Cardiac muscle cell (in vitro differentiated cells and primary cell): ENCODE measurements at regions not wholly inside any gene's neighbourhood (a gene's known extent, or its start where the extent isn't known, plus 50 kb on each side); places are given as distances from the start of the nearest gene placed in this dataset.
"Not testable (repeated sequence)": the region's sequence is repeated elsewhere in the genome, so short reads cannot be mapped to it uniquely, and the experiment has no call there.

Experiments used
- DNase-seq, 2 donors: peaks; one replicate each; pipeline versions ENCODE4 v3.0.0 to v3.0.0-alpha.2; 2010 to 2017; ENCODE audit warnings: low read depth in 1 of 2, low spot score in 1 of 2
- H3K27ac ChIP-seq: fragments of 200-600 bp; sonication (generic); 2 replicates; pipeline ENCODE4 v1.5.1; 2016
- H3K27me3 ChIP-seq: fragments of 200-600 bp; sonication (generic); 2 replicates; pipeline ENCODE4 v1.6.0; 2016; ENCODE audit warnings: control low read depth
- H3K36me3 ChIP-seq: fragments of 200-600 bp; sonication (generic); 2 replicates; pipeline ENCODE4 v1.5.1; 2016; ENCODE audit warnings: control low read depth
- H3K4me1 ChIP-seq: fragments of 200-600 bp; sonication (generic); 2 replicates; pipeline ENCODE4 v1.8.1; 2017; ENCODE audit warnings: low read depth, mild to moderate bottlenecking, mixed run types
- H3K4me3 ChIP-seq: fragments of 200-600 bp; sonication (generic); 2 replicates; pipeline ENCODE4 v1.5.1; 2016; ENCODE audit warnings: mild to moderate bottlenecking
- H3K9me3 ChIP-seq: fragments of 200-600 bp; sonication (generic); 2 replicates; pipeline ENCODE4 v1.5.1; 2017; ENCODE audit warnings: low read depth, mild to moderate bottlenecking, control low read depth
- CTCF ChIP-seq: IDR thresholded peaks from 2 replicates; pipeline ENCODE4 v1.5.1; 2012; ENCODE audit warnings: low read depth, mild to moderate bottlenecking, low read length

- Histone ChIP-seq H3K27ac (no peak overlapping the region), H3K4me3 (no peak overlapping the region), H3K4me1 (no peaks in the 10 kb centered on the region), H3K27me3 (no peaks in the 10 kb centered on the region), H3K9me3 (no peaks in the 10 kb centered on the region), H3K36me3 (no peaks in the 10 kb centered on the region)
- no peak for DNase-seq
- no peak for TF ChIP-seq CTCF
Observed at GRCh38 chr5:92177926-92178487, 794.9 kb upstream of the ARRDC3 start.

- Histone ChIP-seq H3K36me3 (no peaks in the 10 kb centered on the region), H3K27me3 (no peaks in the 10 kb centered on the region), H3K4me3 (no peak overlapping the region), H3K27ac (no peak overlapping the region), H3K4me1 (no peaks in the 10 kb centered on the region), H3K9me3 (no peaks in the 10 kb centered on the region)
- TF ChIP-seq CTCF, result no peak
- DNase-seq, result no peak
Observed at GRCh38 chr5:92163906-92164305, 780.8 kb upstream of the ARRDC3 start.

- Histone ChIP-seq H3K9me3 (no peaks in the 10 kb centered on the region), H3K4me1 (no peaks in the 10 kb centered on the region), H3K27ac (no peak overlapping the region), H3K36me3 (no peaks in the 10 kb centered on the region), H3K4me3 (no peak overlapping the region), H3K27me3 (no peaks in the 10 kb centered on the region)
- DNase-seq, result no peak
- no peak for TF ChIP-seq CTCF
Observed at GRCh38 chr5:92147798-92148197, 764.7 kb upstream of the ARRDC3 start.

GRCh38 chr5:92147266-92147665, 764.1 kb upstream of the ARRDC3 start:
- no peaks in the 10 kb centered on the region for H3K9me3 ChIP-seq
- H3K36me3 ChIP-seq, result no peaks in the 10 kb centered on the region
- H3K4me1 ChIP-seq, result no peaks in the 10 kb centered on the region
- no peak overlapping the region for H3K4me3 ChIP-seq
- H3K27ac ChIP-seq, result no peak overlapping the region
- TF ChIP-seq CTCF, result no peak
- no peaks in the 10 kb centered on the region for H3K27me3 ChIP-seq
- no peak for DNase-seq

GRCh38 chr5:92145852-92146251, 762.7 kb upstream of the ARRDC3 start:
- H3K9me3 ChIP-seq, result no peaks in the 10 kb centered on the region
- no peaks in the 10 kb centered on the region for H3K27me3 ChIP-seq
- no peaks in the 10 kb centered on the region for H3K4me1 ChIP-seq
- no peaks in the 10 kb centered on the region for H3K36me3 ChIP-seq
- H3K27ac ChIP-seq, result no peak overlapping the region
- H3K4me3 ChIP-seq, result no peak overlapping the region
- DNase-seq, result no peak
- TF ChIP-seq CTCF, result no peak

GRCh38 chr5:92144824-92145223, 761.7 kb upstream of the ARRDC3 start:
- Histone ChIP-seq H3K27me3 (no peaks in the 10 kb centered on the region), H3K4me3 (no peak overlapping the region), H3K27ac (no peak overlapping the region), H3K9me3 (no peaks in the 10 kb centered on the region), H3K36me3 (no peaks in the 10 kb centered on the region), H3K4me1 (no peaks in the 10 kb centered on the region)
- TF ChIP-seq CTCF, result no peak
- no peak for DNase-seq

GRCh38 chr5:92132294-92132908, 749.3 kb upstream of the ARRDC3 start:
- H3K27ac ChIP-seq, DNase-seq, H3K36me3 ChIP-seq, H3K4me3 ChIP-seq, H3K27me3 ChIP-seq, H3K9me3 ChIP-seq, H3K4me1 ChIP-seq: not testable (repeated sequence)
